Gastroesophageal sphincter (tissue), 4 donors: ENCODE measurements at regions not wholly inside any gene's neighbourhood (a gene's known extent, or its start where the extent isn't known, plus 50 kb on each side); places are given as distances from the start of the nearest gene placed in this dataset.

Experiments used
- ATAC-seq: fragments of 150-250 bp; one replicate; pipeline ENCODE4 v1.9.1; 2016; ENCODE audit warnings: mild to moderate bottlenecking, moderate library complexity
- H3K27ac ChIP-seq, 4 donors: fragments of 200-600 bp; sonication (generic) in 3 of 4; 1 replicate in 3 of 4; 2 replicates in 1 of 4; pipeline ENCODE4 v1.5.1; 2016 to 2019
- H3K27me3 ChIP-seq: fragments of 200-600 bp; sonication (generic); one replicate; pipeline ENCODE4 v1.5.1; 2019
- H3K36me3 ChIP-seq, 2 donors: fragments of 200-600 bp; sonication (generic); one replicate each; pipeline ENCODE4 v1.5.1; 2019; ENCODE audit warnings: control low read depth in 1 of 2
- H3K4me1 ChIP-seq, 3 donors: fragments of 200-600 bp; sonication (generic); 1 replicate in 2 of 3; 2 replicates in 1 of 3; pipeline ENCODE4 v1.5.1; 2016 to 2019; ENCODE audit warnings: control low read depth in 2 of 3
- H3K4me3 ChIP-seq, 2 donors: fragments of 200-600 bp; sonication (generic); one replicate each; pipeline ENCODE4 v1.5.1; 2019; ENCODE audit warnings: mild to moderate bottlenecking in 1 of 2, moderate library complexity in 1 of 2
- H3K9me3 ChIP-seq, 3 donors: fragments of 200-600 bp; sonication (generic); one replicate each; pipeline ENCODE4 v1.5.1; 2017 to 2019; ENCODE audit warnings: control low read depth in 2 of 3
- CTCF ChIP-seq, 4 experiments: fragments of 200-600 bp in 2 of 4; fragments of 450-650 bp in 2 of 4; sonication (generic) in 1 of 4; IDR thresholded peaks; one replicate each; pipeline ENCODE4 v1.5.1; 2017 to 2019; ENCODE audit warnings: antibody characterized with exemption in 4 of 4, mild to moderate bottlenecking in 2 of 4, moderate library complexity in 2 of 4
- EP300 ChIP-seq: sonication (generic); formaldehyde crosslinking; IDR thresholded peaks from one replicate; pipeline ENCODE4 v1.6.1; 2017; ENCODE audit warnings: antibody characterized with exemption, mild to moderate bottlenecking
- POLR2A ChIP-seq, 2 donors: fragments of 450-650 bp; IDR thresholded peaks; one replicate each; pipeline ENCODE4 v1.6.1; 2017; ENCODE audit warnings: antibody characterized with exemption in 2 of 2, mild to moderate bottlenecking in 2 of 2, moderate library complexity in 1 of 2
- POLR2AphosphoS5 ChIP-seq: sonication (generic); formaldehyde crosslinking; IDR thresholded peaks from one replicate; pipeline ENCODE4 v1.6.1; 2017; ENCODE audit warnings: antibody characterized with exemption
- WGBS, 2 donors: methylation state at CpG; one replicate each; pipeline ENCODE4 v1.1.5; 2018; ENCODE audit warnings: low coverage in 1 of 2; 5-methylcytosine and 5-hydroxymethylcytosine counted together

- H3K27me3 ChIP-seq = no peaks in the 10 kb centered on the region
- TF ChIP-seq CTCF (IDR thresholded peaks at IDR 0.05) (no peak), POLR2A (IDR thresholded peaks at IDR 0.05) (no peak), POLR2AphosphoS5 (no peak), EP300 (no peak)
- no peak overlapping the region for H3K4me3 ChIP-seq
- no peaks in the 10 kb centered on the region for H3K36me3 ChIP-seq
- WGBS, 2 donors = 80% methylated on average over 2 of the region's 8 CpGs; no CpG with 5 or more reads in 1 of the 2 donors
- no peak for ATAC-seq
- no peak overlapping the region for H3K27ac ChIP-seq
- H3K9me3 ChIP-seq = peaks cover 0 to 3% (median 0%) of the 10 kb centered on the region in 3 donors
- H3K4me1 ChIP-seq = no peaks in the 10 kb centered on the region
These were observed 931.2 kb upstream of the B3GALT2 start for GRCh38 chr1:194117582-194117981.

- WGBS, 2 donors = 50% methylated on average over 1 to 2 of the region's 3 CpGs
- Histone ChIP-seq H3K4me1 (no peaks in the 10 kb centered on the region), H3K9me3 (no peaks in the 10 kb centered on the region), H3K4me3 (no peak overlapping the region), H3K36me3 (no peaks in the 10 kb centered on the region), H3K27ac (no peak overlapping the region), H3K27me3 (no peaks in the 10 kb centered on the region)
- no peak for ATAC-seq
- TF ChIP-seq POLR2AphosphoS5 = no peak
- TF ChIP-seq CTCF (IDR thresholded peaks at IDR 0.05) = no peak
- TF ChIP-seq POLR2A (IDR thresholded peaks at IDR 0.05) = no peak
These were observed 927.9 kb upstream of the B3GALT2 start for GRCh38 chr1:194114288-194114687.

GRCh38 chr1:194105381-194105780 lies 919.0 kb upstream of the B3GALT2 start:
- Histone ChIP-seq H3K36me3 (no peaks in the 10 kb centered on the region), H3K27me3 (no peaks in the 10 kb centered on the region), H3K4me3 (no peak overlapping the region), H3K9me3 (no peaks in the 10 kb centered on the region), H3K27ac (no peak overlapping the region), H3K4me1 (no peaks in the 10 kb centered on the region)
- no peak for ATAC-seq
- no peak for TF ChIP-seq POLR2AphosphoS5
- TF ChIP-seq EP300 = no peak
- no peak for TF ChIP-seq CTCF (IDR thresholded peaks at IDR 0.05)
- no peak for TF ChIP-seq POLR2A (IDR thresholded peaks at IDR 0.05)
- WGBS, 2 donors = 80 to 100% methylated on average over 1 to 2 of the region's 2 CpGs

- no peak for TF ChIP-seq POLR2A (IDR thresholded peaks at IDR 0.05)
- TF ChIP-seq CTCF (IDR thresholded peaks at IDR 0.05) = no peak
- no peak for TF ChIP-seq POLR2AphosphoS5
- TF ChIP-seq EP300 = no peak
- Histone ChIP-seq H3K4me3 (no peak overlapping the region), H3K27me3 (no peaks in the 10 kb centered on the region), H3K36me3 (no peaks in the 10 kb centered on the region), H3K4me1 (no peaks in the 10 kb centered on the region), H3K27ac (no peak overlapping the region), H3K9me3 (no peaks in the 10 kb centered on the region)
- WGBS, 2 donors = 64% methylated on average over 1 of the region's 2 CpGs; no CpG with 5 or more reads in 1 of the 2 donors
- ATAC-seq = no peak
These were observed 917.9 kb upstream of the B3GALT2 start for GRCh38 chr1:194104247-194104844.

GRCh38 chr1:194103516-194104246 lies 917.3 kb upstream of the B3GALT2 start:
- Histone ChIP-seq H3K36me3 (no peaks in the 10 kb centered on the region), H3K27me3 (no peaks in the 10 kb centered on the region), H3K4me1 (no peaks in the 10 kb centered on the region), H3K27ac (no peak overlapping the region), H3K4me3 (no peak overlapping the region), H3K9me3 (no peaks in the 10 kb centered on the region)
- TF ChIP-seq POLR2AphosphoS5 (no peak), CTCF (IDR thresholded peaks at IDR 0.05) (no peak), POLR2A (IDR thresholded peaks at IDR 0.05) (no peak), EP300 (no peak)
- no CpG with 5 or more reads among the region's 2 CpGs for WGBS, 2 donors
- ATAC-seq = no peak
